ENCODE measurements at regions not wholly inside any gene's neighbourhood (a gene's known extent, or its start where the extent isn't known, plus 50 kb on each side); places are given as distances from the start of the nearest gene placed in this dataset.
A peak's percentile ranks its signal among the peaks of the same experiment; 100 is the strongest.
"Not testable (repeated sequence)": the region's sequence is repeated elsewhere in the genome, so short reads cannot be mapped to it uniquely, and the experiment has no call there.

GRCh38 chr4:27668001-27668400 is 807.4 kb downstream of the STIM2 start:
- DNase-seq, result no peak

DNA sequence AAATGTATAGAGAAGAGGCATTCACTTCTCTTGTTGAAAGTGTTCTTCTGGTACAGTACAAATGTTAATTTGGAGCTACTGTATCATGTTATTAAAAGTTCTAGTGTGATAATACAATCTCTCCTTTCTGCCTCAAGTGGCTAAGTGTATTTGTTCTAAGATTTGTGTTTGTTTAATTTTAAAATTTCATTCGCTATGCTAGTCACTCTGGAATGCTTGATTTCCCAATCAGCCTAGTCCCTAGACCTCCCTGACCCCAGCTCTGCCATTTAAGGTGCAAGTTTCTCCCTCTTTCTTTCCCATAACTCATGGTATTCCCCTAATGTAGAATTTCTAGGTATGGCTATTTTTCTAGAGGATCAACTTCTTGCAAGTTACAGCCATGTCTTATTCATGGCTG is 817.4 kb downstream of the STIM2 start:
- DNase-seq, result no peak

- peak; percentile 59 for DNase-seq
These were observed 824.0 kb downstream of the STIM2 start for GRCh38 chr4:27684610-27685011.

DNA sequence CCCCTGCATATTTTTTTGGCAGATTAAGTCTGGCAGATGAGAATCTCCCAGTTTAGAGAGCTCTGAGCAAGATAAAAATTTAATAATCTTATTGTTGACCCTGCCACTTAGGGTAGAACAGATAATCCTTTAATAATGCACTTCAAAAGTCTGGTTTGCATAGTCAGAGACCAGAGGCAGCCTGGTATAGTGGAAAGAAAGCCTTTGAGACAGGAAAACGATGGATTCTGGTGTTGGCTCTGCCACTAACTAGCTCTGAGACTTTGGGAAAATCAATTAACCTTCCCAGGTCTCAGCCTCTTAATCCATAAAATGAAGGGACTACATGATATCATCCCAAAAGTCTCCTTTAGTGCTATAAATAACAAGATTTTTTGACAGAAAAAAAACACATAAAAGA is 824.5 kb downstream of the STIM2 start:
- no peak for DNase-seq

DNA sequence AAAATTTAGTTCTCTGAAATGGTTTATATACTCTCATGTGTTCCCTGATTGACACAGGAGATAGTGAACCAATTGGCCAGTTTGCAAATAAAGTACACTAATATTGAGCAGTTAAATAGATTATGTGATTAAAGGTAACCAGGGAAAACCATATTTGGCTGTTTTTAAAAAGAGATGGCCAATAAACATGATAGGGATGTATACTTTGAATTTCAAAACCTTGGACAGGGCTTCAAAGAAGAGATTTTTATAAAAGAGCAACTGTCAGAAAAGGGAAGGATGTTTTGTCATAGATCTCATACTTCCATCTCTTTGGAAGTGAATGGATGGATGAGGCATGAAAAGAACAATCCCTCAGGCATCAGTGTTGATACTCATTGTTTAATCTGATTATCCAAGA is 825.3 kb downstream of the STIM2 start:
- DNase-seq, result no peak

- peak; percentile 51 for DNase-seq
These were observed 831.5 kb downstream of the STIM2 start for GRCh38 chr4:27692158-27692557.

DNA sequence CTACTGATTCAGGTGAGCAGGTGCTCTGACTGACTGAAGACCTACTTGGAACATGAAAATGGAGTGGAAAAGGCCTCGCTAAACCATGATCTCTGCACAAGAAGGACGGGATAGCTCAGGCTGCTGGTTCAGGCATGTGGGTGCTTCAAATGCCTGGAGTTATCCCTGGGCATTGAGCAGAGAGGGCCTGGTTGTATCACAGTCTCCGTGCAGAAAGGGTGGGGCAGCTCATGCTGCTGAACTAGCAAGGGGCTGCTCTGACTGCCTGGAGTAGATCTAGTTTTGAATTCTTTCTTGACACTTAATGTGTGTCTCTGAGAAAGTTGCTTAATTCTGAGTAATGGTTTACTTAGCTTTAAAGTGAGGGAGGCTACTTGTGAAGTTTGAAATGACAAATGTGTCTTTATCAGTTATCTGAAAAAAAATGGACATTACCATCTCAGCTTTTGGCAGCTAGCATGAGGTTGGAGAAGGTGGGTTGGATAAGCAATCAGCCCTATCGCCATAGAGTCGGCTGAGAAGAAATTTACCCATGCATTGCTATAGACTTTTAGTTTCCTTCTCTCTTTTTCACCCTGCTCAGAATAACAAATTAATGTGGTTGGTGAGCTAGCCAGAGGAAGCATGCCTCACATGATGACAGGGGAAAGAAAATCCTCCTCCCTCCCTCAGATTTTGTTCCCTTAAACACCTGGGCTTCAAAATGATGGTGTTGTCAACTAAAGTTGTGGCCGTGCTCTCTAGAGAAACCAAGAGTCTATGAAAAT is 832.4 kb downstream of the STIM2 start:
- no peak for DNase-seq

DNA sequence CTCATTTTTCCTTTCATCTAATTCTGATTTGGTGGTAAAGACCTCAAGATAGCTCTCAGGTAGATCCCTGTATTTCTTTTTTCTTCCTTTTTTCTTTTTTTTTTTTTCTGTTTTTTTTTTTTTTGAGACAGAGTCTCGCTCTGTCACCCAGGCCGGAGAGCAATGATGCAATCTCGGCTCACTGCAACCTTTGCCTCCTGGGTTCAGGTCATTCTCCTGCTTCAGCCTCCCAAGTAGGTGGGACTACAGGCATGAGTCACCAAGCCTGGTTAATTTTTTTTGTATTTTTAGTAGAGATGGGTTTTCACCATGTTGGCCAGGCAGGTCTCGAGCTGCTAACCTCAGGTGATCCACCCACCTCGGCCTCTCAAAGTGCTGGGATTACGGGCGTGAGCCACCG is 835.6 kb downstream of the STIM2 start:
- not testable (repeated sequence) for DNase-seq

DNA sequence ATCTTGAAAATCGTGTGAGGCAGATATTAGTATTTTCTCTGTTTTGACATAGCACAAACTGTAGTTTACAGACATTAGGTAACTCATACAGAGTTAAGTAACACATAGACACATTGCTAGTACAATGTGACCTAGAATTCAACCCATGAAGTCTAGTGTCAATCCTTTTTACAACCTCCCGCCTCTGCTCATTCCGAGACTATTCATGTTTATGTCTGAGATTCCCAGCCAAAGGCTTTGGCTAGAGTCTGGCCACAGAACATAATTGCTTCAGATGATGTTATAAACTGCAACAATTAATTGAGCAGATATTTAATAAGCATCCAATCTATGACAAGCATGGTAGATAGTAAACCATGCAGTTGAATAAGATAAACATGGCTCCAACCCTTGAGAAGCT is 841.0 kb downstream of the STIM2 start:
- peak; percentile 19 for DNase-seq

DNA sequence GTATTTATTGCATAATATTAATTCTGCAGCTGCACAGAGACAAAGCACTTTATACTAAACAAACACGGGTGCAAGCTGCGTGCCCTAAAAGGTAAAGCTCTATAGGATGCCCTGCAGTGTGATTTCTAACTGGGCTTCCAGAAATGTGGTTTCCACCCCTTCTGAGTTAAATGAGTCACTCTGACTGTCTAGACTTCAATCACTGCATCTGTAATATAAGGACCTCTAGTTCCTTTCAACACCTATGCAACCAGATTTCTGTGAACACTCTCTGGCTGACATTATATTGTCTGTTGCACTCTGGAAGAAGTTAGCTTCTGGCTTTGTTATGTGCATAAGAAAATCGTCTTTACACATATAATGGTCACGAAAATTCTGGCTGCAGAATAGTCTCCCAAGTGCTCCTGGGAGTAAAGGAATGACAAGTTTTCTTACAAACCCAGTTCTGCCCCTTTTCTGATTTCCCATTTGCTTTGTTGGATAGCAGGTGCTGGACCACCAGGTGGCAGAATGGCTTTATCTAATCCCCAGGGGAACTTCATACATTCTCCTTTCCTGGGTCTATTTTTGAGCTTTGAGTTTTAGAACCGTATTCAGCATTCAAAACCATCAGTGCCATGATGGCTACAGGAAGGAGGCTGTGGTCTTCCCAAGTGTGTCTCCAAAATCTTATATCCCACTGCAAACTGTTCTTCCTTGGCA is 842.2 kb downstream of the STIM2 start:
- peak; percentile 56 for DNase-seq

DNA sequence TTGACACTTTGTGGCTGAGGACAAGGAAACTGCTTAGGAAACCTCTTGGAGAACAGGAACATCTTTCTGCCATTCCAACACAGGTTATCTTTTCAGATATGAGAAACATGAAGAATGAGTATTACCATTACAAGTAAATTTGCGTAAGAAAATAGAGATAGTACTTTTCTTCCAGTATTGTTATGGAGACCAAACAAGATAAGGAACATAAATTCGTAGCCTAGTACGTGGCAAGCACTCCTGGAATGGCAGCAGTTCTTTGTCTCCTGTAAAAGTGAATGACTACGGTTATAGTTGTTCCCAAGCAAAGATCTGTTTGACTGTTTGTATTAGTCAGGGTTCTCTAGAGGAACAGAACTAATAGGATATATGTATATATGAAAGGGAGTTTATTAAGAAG is 843.1 kb downstream of the STIM2 start:
- DNase-seq, result no peak

DNA sequence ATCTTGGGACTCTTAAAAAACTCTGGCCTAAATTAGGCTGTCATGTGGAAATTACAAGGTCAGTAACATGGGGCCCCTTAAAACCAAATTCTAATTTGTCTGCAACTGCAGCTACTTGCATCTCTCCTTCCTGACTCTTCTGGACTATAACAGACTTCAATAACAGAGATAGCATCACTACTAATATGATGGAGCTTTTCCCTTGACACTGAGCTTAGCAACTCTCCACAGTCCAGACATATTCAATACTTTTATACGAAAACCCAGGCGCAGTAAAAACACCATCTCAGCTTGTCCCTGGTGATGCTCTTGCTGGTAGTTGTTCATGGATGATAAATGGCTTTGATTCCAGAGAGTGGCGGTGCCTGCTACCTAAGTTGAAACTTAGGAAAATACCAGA is 850.4 kb downstream of the STIM2 start:
- no peak for DNase-seq

GRCh38 chr4:27714073-27714472 is 853.4 kb downstream of the STIM2 start:
- DNase-seq, result peak; percentile 6

DNA sequence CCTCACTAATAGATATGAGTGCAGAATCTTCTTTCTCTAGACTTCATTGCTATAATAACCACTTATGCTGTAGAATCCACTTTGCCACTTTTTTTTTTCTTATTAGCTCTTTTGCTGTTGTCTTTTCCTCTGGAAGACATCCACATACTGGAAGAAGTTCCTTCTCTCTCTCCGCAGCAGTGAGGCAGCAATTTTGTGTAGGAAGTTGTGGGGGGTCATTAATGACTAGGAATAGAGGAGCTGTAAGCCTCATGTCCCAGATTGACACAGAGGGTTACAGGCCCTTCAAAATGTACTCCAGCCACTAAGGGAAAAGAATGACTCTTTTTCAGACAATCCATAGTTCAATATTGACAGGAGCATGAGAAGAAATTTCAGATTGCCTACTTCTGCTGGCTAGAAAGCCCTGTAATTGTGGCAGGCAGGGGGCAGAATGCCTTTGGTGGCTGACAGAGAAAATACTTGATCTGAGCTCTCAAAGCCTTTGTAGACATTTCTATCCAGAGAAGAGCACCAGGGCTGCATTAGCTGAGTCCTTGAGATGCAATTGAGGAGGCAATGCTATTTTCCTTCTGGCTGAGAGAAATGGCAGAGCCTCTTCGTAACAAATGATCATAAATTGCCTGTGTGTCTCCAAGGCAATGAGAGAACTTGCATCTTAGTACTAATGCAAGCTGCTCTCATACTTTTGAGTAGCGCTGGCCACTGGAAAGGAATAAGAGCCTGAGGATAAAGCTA is 856.2 kb downstream of the STIM2 start:
- DNase-seq, result no peak

DNA sequence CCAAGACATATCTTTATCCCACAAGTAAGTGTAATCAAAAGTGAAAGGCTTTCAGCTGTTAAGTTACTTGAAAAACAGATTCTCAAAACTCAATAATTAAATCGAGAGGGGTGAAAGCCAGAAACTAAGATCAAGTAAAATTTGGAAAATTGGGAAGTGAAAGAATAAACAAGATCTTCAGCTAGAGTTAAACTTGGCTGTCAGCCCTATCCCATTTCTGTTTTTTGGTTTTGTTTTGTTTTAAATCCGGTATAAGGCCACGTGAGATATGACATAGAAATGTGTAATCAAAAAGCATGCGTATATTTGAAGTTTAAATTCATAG is 856.8 kb downstream of the STIM2 start:
- no peak for DNase-seq

GRCh38 chr4:27720010-27720766 is 859.5 kb downstream of the STIM2 start:
- DNase-seq, result no peak

DNA sequence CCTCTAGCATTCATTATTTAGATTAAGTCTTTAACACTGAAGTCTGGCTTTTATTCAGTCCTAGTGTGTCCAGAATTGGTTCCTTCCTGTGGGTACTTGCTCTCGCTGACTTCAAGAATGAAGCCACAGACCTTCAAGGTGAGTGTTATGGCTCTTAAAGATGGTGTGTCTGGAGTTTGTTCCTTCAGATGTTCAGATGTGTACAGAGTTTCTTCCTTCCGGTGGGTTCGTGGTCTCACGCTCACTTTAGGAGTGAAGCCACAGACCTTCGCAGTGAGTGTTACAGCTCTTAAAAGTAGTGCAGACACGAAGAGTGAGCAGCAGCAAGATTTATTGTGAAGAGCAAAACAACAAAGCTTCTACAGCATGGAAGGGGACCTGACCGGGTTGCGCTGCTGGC is 860.6 kb downstream of the STIM2 start:
- no peak for DNase-seq

GRCh38 chr4:27728892-27729291 is 868.3 kb downstream of the STIM2 start:
- DNase-seq, result no peak

DNA sequence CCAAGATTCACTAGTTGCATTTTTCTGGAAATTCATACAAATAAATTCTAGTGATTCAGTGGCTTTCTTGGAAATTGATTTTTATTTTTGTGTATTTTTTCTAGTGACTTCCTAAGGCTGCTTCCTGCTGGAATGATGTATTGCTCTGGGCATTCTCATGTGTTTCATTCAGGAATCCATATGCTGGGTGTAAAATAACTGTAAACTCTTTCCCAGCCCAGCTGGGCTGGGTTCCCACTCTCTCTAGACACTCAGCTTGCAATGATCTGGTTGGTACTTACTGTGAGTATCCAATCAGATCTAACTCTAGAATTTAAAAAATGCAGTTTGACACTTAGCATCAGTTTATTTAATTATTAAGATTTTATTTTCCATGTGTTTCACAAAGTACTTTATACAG is 882.2 kb downstream of the STIM2 start:
- no peak for DNase-seq

DNA sequence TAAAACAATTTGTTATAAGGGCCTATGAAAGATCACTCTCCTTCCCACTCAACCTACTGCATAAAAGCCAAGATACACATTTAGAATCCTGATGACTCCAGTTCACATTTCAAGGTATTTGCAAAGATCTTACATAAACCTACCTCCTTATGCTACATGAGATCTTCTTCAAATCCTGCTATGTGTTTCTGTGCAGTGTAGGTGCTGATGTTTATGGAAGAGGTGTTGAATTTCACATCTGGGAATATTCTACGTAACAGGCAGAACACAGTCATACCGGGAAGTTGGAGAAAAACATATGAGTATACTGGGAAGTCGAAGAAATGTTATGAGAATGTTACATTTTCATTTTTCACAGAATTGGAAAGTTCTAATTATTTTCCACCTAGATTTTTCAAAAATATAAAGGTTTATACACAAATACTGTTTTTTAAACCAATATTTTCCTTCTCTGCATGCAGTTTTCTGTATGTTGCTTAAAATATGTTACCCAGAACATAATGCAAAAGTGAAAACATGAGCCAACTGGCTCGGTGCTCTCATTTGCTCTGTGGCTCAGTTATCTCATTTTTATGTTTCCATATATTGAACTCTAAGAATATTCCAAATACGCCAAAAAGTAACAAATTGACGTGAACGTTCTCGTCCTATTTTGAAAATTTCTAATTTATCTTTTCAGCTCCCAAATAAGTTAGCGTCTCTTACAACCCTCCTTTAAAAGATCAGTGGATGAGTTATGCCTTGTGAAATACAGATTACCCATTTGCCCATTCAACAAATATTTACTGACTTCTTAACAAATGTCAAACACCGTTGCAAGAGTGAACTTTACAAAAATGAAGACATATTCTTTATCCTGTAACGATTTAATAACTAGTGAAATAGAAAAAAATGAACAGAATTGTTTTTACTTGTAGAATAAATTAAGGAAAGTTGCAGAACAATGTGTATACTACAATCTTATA is 899.3 kb downstream of the STIM2 start:
- peak; percentile 10 for DNase-seq

GRCh38 chr4:27763830-27764525 is 903.3 kb downstream of the STIM2 start:
- no peak for DNase-seq

DNA sequence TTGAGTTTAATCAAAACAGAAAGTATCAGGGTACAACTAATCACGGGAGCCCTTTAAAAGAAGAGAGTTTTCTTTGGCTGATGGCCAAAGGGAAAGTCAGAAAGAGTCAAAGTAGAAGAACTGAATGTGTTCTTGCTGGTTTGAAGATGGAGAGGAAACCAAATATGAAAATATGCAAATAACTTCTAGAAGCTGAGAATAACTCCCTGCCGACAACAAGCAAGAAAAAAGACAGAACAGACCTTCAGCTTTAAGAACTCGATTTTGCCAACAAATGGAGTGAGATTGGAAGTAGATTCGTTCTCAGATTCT is 903.8 kb downstream of the STIM2 start:
- no peak for DNase-seq
